HEK293 (cell line): ENCODE measurements at regions not wholly inside any gene's neighbourhood (a gene's known extent, or its start where the extent isn't known, plus 50 kb on each side); places are given as distances from the start of the nearest gene placed in this dataset.

Experiments used
- CTCF ChIP-seq: fragments of 450-650 bp; formaldehyde crosslinking; IDR thresholded peaks from 2 replicates; pipeline ENCODE4 v1.5.1; 2016; ENCODE audit warnings: missing biosample characterization, missing genetic modification characterization
- KLF8 ChIP-seq: fragments of 450-650 bp; formaldehyde crosslinking; IDR thresholded peaks from 2 replicates; pipeline ENCODE4 v1.5.1; 2016; ENCODE audit warnings: missing biosample characterization, missing genetic modification characterization
- PBX3 ChIP-seq: sonication (generic); formaldehyde crosslinking; IDR thresholded peaks from 2 replicates; pipeline ENCODE4 v1.8.1; 2022; ENCODE audit warnings: mild to moderate bottlenecking, moderate library complexity, missing genetic modification reagents
- TSHZ1 ChIP-seq: fragments of 450-650 bp; formaldehyde crosslinking; IDR thresholded peaks from 2 replicates; pipeline ENCODE4 v1.5.1; 2016; ENCODE audit warnings: missing biosample characterization, missing genetic modification characterization, borderline replicate concordance
- YY1 ChIP-seq: fragments of 450-650 bp; formaldehyde crosslinking; IDR thresholded peaks from 2 replicates; pipeline ENCODE4 v1.5.1; 2018; ENCODE audit warnings: missing biosample characterization, missing genetic modification characterization
- ZFHX2 ChIP-seq: fragments of 450-650 bp; formaldehyde crosslinking; conservative IDR thresholded peaks from 2 replicates; pipeline ENCODE4 v1.5.1; 2016; ENCODE audit warnings: missing biosample characterization, missing genetic modification characterization
- ZFP3 ChIP-seq: fragments of 450-650 bp; formaldehyde crosslinking; IDR thresholded peaks from 2 replicates; pipeline ENCODE4 v1.5.1; 2016; ENCODE audit warnings: low read depth, missing biosample characterization, missing genetic modification characterization
- ZNF10 ChIP-seq: fragments of 450-650 bp; formaldehyde crosslinking; IDR thresholded peaks from 2 replicates; pipeline ENCODE4 v1.5.1; 2017; ENCODE audit warnings: missing biosample characterization, missing genetic modification characterization
- ZNF140 ChIP-seq: fragments of 450-650 bp; formaldehyde crosslinking; IDR thresholded peaks from 2 replicates; pipeline ENCODE4 v1.5.1; 2016; ENCODE audit warnings: missing biosample characterization, missing genetic modification characterization
- ZNF513 ChIP-seq: fragments of 450-650 bp; IDR thresholded peaks from 2 replicates; pipeline ENCODE4 v1.5.1; 2018; ENCODE audit warnings: missing biosample characterization, missing genetic modification characterization
- ZNF548 ChIP-seq: fragments of 450-650 bp; formaldehyde crosslinking; IDR thresholded peaks from 2 replicates; pipeline ENCODE4 v1.5.1; 2016; ENCODE audit warnings: missing biosample characterization, missing genetic modification characterization
- ZNF654 ChIP-seq: fragments of 450-650 bp; formaldehyde crosslinking; IDR thresholded peaks from 2 replicates; pipeline ENCODE4 v1.5.1; 2016; ENCODE audit warnings: low read depth, missing biosample characterization, missing genetic modification characterization
- ZNF704 ChIP-seq: fragments of 450-650 bp; formaldehyde crosslinking; IDR thresholded peaks from 2 replicates; pipeline ENCODE4 v1.5.1; 2016; ENCODE audit warnings: missing biosample characterization, missing genetic modification characterization
- ZNF707 ChIP-seq: fragments of 450-650 bp; formaldehyde crosslinking; IDR thresholded peaks from 2 replicates; pipeline ENCODE4 v1.5.1; 2016; ENCODE audit warnings: missing biosample characterization, missing genetic modification characterization

- no peak for TF ChIP-seq ZNF140 (tag by site-specific recombination)
- no peak for TF ChIP-seq CTCF (tag by site-specific recombination)
- no peak for TF ChIP-seq ZNF10
- no peak for TF ChIP-seq ZFP3 (tag by site-specific recombination)
- no peak for TF ChIP-seq TSHZ1 (tag by site-specific recombination)
- no peak for TF ChIP-seq PBX3 (CRISPR knock-in tag)
- no peak for TF ChIP-seq ZNF548 (tag by site-specific recombination)
- TF ChIP-seq ZNF707 (tag by site-specific recombination): no peak
- TF ChIP-seq ZFHX2 (tag by site-specific recombination): no peak
- TF ChIP-seq YY1 (tag by site-specific recombination): no peak
- no peak for TF ChIP-seq KLF8 (tag by site-specific recombination)
- TF ChIP-seq ZNF513 (tag by site-specific recombination): no peak
- no peak for TF ChIP-seq ZNF654 (tag by site-specific recombination)
- no peak for TF ChIP-seq ZNF704 (tag by site-specific recombination)
Observed at GRCh38 chr3:166209701-166210100, 372.5 kb upstream of the BCHE start.
